ENCODE measurements at regions not wholly inside any gene's neighbourhood (a gene's known extent, or its start where the extent isn't known, plus 50 kb on each side); places are given as distances from the start of the nearest gene placed in this dataset.

GRCh38 chr5:112062181-112062580, 305.2 kb upstream of the NREP start:
- Histone ChIP-seq H3K4me3 (no peak overlapping the region), H3K9me3 (no peaks in the 10 kb centered on the region), H3K27ac (no peak overlapping the region), H3K27me3 (no peaks in the 10 kb centered on the region), H3K4me1 (no peaks in the 10 kb centered on the region), H3K36me3 (no peaks in the 10 kb centered on the region)
- intact Hi-C loops (cut with DNase I; ENCODE audit: low total_unique reads): no loop called here
- no peak for DNase-seq
- WGBS, 2 donors (ENCODE audit: low coverage in 1 of 2): 66 to 78% methylated on average over 2 of the region's 2 CpGs
- no peak for TF ChIP-seq POLR2A (IDR thresholded peaks at IDR 0.05)
- TF ChIP-seq CTCF (IDR thresholded peaks at IDR 0.05): no peak
- TF ChIP-seq EP300 (IDR thresholded peaks at IDR 0.05; ENCODE audit: low read depth): no peak
- no peak for TF ChIP-seq POLR2AphosphoS5 (IDR thresholded peaks at IDR 0.05)
- in situ Hi-C loops (cut with MboI; ENCODE audit: low pct_ligation_motif_present in 1 of 4, low pct_unique_long_range_greater_than_20kb in 1 of 4, low sequenced_read_pairs in 3 of 4): no loop called here

DNA sequence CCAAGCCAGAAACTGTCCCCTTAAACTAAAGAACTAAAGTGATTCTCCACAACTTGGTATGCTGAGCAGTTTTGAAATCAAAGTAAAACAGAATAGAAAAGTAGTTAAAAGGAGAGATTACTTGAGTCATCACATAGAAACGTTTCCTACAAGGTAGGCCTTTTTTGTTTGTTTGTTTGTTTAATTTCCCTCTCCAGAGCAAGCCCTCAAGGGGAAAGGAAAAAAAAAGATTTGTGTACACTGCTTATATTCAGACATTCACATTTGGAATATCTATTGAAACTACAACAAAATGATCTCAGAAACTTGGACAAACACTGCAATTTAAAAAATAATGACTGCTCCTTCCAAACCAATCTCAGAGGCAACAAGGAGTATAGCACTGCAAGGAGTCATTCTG, 304.7 kb upstream of the NREP start:
- Histone ChIP-seq H3K27me3 (no peaks in the 10 kb centered on the region), H3K4me1 (no peaks in the 10 kb centered on the region), H3K27ac (no peak overlapping the region), H3K9me3 (no peaks in the 10 kb centered on the region), H3K36me3 (no peaks in the 10 kb centered on the region), H3K4me3 (no peak overlapping the region)
- TF ChIP-seq CTCF (IDR thresholded peaks at IDR 0.05) (no peak), POLR2AphosphoS5 (IDR thresholded peaks at IDR 0.05) (no peak), EP300 (IDR thresholded peaks at IDR 0.05; ENCODE audit: low read depth) (no peak), POLR2A (IDR thresholded peaks at IDR 0.05) (no peak)
- DNase-seq: no peak
- WGBS, 2 donors (ENCODE audit: low coverage in 1 of 2): 21 to 57% methylated on average over 1 of the region's 1 CpG
- in situ Hi-C loops (cut with MboI; ENCODE audit: low pct_ligation_motif_present in 1 of 4, low pct_unique_long_range_greater_than_20kb in 1 of 4, low sequenced_read_pairs in 3 of 4): no loop called here
- intact Hi-C loops (cut with DNase I; ENCODE audit: low total_unique reads): no loop called here

DNA sequence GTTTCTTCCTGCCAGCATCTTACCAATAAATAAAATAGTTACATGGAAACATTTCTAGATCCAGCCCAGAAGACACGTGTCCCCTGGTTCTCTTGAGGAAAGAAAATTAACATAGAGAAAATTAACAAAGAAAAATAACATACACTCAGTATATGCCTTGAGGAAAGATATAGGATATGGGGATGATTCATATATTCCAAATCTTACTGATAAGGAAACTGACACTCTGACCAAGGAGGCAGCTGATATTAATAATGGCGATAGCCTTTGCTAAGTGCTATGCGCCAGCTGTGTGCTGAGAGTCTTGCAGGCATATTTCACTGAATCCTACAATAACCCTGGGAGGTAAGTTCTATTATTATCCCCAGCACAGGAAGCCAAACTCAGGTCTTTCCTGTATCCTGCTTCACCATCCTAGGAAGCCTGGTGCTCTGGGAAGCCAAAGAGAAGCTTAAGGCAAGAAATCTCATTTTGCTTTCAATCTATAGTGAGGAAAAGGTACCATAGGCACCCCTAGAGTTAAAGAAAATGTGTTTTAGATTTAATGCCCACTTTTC, 302.7 kb upstream of the NREP start:
- TF ChIP-seq POLR2AphosphoS5 (IDR thresholded peaks at IDR 0.05) (no peak), POLR2A (IDR thresholded peaks at IDR 0.05) (no peak), CTCF (IDR thresholded peaks at IDR 0.05) (no peak), EP300 (IDR thresholded peaks at IDR 0.05; ENCODE audit: low read depth) (no peak)
- intact Hi-C loops (cut with DNase I; ENCODE audit: low total_unique reads) (loop anchor here (5.0 kb wide), 1 partner anchor 38 kb away; no protein-coding TSS in a partner anchor), in situ Hi-C loops (cut with MboI; ENCODE audit: low pct_ligation_motif_present in 1 of 4, low pct_unique_long_range_greater_than_20kb in 1 of 4, low sequenced_read_pairs in 3 of 4) (no loop called here)
- Histone ChIP-seq H3K36me3 (no peaks in the 10 kb centered on the region), H3K4me3 (no peak overlapping the region), H3K27ac (no peak overlapping the region), H3K27me3 (no peaks in the 10 kb centered on the region), H3K4me1 (no peaks in the 10 kb centered on the region), H3K9me3 (no peaks in the 10 kb centered on the region)
- WGBS, 2 donors (ENCODE audit: low coverage in 1 of 2): 67 to 86% methylated on average over 3 of the region's 3 CpGs
- no peak for DNase-seq

DNA sequence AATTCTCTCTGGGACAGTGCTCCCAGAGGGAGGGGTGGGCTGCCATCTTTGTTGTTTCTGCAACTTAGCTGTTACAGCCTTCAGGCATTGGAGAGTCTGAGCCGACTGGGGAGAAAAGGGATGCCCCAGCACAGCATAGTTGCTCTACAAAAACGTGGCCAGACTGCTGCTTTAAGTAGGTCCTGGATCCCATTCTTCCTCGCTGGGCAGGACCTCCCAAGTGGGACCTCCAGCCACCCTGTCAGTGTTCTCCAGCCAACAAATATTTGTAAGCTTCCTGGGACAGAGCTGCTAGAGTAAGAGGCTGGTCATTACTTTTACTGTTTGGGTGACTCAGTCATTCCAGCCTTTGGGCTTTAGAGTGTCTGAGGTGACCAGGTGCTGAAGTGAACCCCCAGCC, 292.7 kb upstream of the NREP start:
- Histone ChIP-seq H3K4me1 (no peaks in the 10 kb centered on the region), H3K36me3 (no peaks in the 10 kb centered on the region), H3K9me3 (no peaks in the 10 kb centered on the region), H3K27me3 (no peaks in the 10 kb centered on the region), H3K4me3 (no peak overlapping the region), H3K27ac (no peak overlapping the region)
- intact Hi-C loops (cut with DNase I; ENCODE audit: low total_unique reads): no loop called here
- in situ Hi-C loops (cut with MboI; ENCODE audit: low pct_ligation_motif_present in 1 of 4, low pct_unique_long_range_greater_than_20kb in 1 of 4, low sequenced_read_pairs in 3 of 4): no loop called here
- TF ChIP-seq POLR2AphosphoS5 (IDR thresholded peaks at IDR 0.05): no peak
- no peak for TF ChIP-seq EP300 (IDR thresholded peaks at IDR 0.05; ENCODE audit: low read depth)
- no peak for TF ChIP-seq CTCF (IDR thresholded peaks at IDR 0.05)
- no peak for TF ChIP-seq POLR2A (IDR thresholded peaks at IDR 0.05)
- WGBS, 2 donors (ENCODE audit: low coverage in 1 of 2): 55% methylated on average over 3 of the region's 3 CpGs; no CpG with 5 or more reads in 1 of the 2 donors
- DNase-seq: no peak
